IMR-90 (cell line): ENCODE measurements at regions not wholly inside any gene's neighbourhood (a gene's known extent, or its start where the extent isn't known, plus 50 kb on each side); places are given as distances from the start of the nearest gene placed in this dataset.

Experiments
- ATAC-seq: fragments of 200-7000 bp; cut with Tn5 transposase; 2 replicates; pipeline ENCODE4 v1.9.1; 2020; ENCODE audit warnings: low read depth, mild to moderate bottlenecking, moderate library complexity
- BruUV-seq: library from RNA; stranded (reverse); fragments of 400-500 nt; replicated peaks from 2 replicates; lab custom pipeline; 2021; lab: Mats Ljungman, UMichigan
- CTCF ChIA-PET: fragments of 300-600 bp; formaldehyde crosslinking; extraction: SDS; loops from one replicate; lab custom pipeline; 2021; ENCODE audit warnings: antibody characterized with exemption; lab: Yijun Ruan, JAX
- POLR2A ChIA-PET: fragments of 300-600 bp; sonication (Branson Sonifier 250); formaldehyde crosslinking; loops from one replicate; lab custom pipeline; 2022; ENCODE audit warnings: antibody characterized with exemption; ENCODE audit not compliant: unreplicated experiment; lab: Charles Lee
- DNase-seq: peaks from one replicate; pipeline ENCODE4 v3.0.0; 2013
- H2AFZ ChIP-seq: replicated peaks from 2 replicates; pipeline ENCODE3; 2013; ENCODE audit warnings: low read length, mild to moderate bottlenecking; ENCODE audit not compliant: poor library complexity
- H2AK5ac ChIP-seq: 2 replicates; pipeline ENCODE4 v1.6.1; 2013; ENCODE audit warnings: low read depth, low read length, inconsistent platforms
- H2AK9ac ChIP-seq: replicated peaks from 2 replicates; pipeline ENCODE3; 2013; ENCODE audit warnings: mild to moderate bottlenecking, low read depth, low read length, moderate library complexity; ENCODE audit not compliant: poor library complexity
- H2BK120ac ChIP-seq: 2 replicates; pipeline ENCODE4 v1.6.1; 2013; ENCODE audit warnings: low read depth, low read length, inconsistent platforms
- H2BK15ac ChIP-seq: 3 replicates; pipeline ENCODE4 v1.6.1; 2013; ENCODE audit warnings: low read depth, low read length, inconsistent platforms
- H2BK20ac ChIP-seq: 2 replicates; pipeline ENCODE4 v1.6.1; 2013; ENCODE audit warnings: low read depth, mild to moderate bottlenecking, inconsistent platforms, low read length, moderate library complexity
- H2BK5ac ChIP-seq: 2 replicates; pipeline ENCODE4 v1.6.1; 2013; ENCODE audit warnings: mild to moderate bottlenecking, low read depth, low read length, inconsistent platforms; ENCODE audit not compliant: poor library complexity, severe bottlenecking
- H3K14ac ChIP-seq: replicated peaks from 2 replicates; pipeline ENCODE4 v1.6.1; 2013; ENCODE audit warnings: low read depth, low read length, inconsistent platforms
- H3K18ac ChIP-seq: 2 replicates; pipeline ENCODE4 v1.6.1; 2013; ENCODE audit warnings: low read depth, low read length, control low read depth
- H3K23ac ChIP-seq: 2 replicates; pipeline ENCODE4 v1.6.1; 2013; ENCODE audit warnings: low read depth, low read length, inconsistent platforms
- H3K27ac ChIP-seq: 2 replicates; pipeline ENCODE4 v1.5.1; 2013; ENCODE audit warnings: mild to moderate bottlenecking, control low read depth, low read length; ENCODE audit not compliant: insufficient read depth
- H3K27me3 ChIP-seq: 2 replicates; pipeline ENCODE4 v1.6.1; 2013; ENCODE audit warnings: low read length; ENCODE audit not compliant: control insufficient read depth, insufficient read depth
- H3K36me3 ChIP-seq: 2 replicates; pipeline ENCODE4 v1.6.1; 2013; ENCODE audit warnings: low read length, mixed read lengths; ENCODE audit not compliant: control insufficient read depth, insufficient read depth
- H3K4ac ChIP-seq: 2 replicates; pipeline ENCODE4 v1.6.1; 2013; ENCODE audit warnings: low read depth, low read length, inconsistent platforms
- H3K4me1 ChIP-seq: 2 replicates; pipeline ENCODE4 v1.6.1; 2013; ENCODE audit warnings: low read length, mixed read lengths; ENCODE audit not compliant: control insufficient read depth, insufficient read depth
- H3K4me2 ChIP-seq: 2 replicates; pipeline ENCODE4 v1.6.1; 2013; ENCODE audit warnings: low read depth, mild to moderate bottlenecking, control low read depth, low read length, moderate library complexity
- H3K4me3 ChIP-seq: 2 replicates; pipeline ENCODE4 v1.5.1; 2013; ENCODE audit warnings: low read depth, mild to moderate bottlenecking, control low read depth, low read length, moderate library complexity; ENCODE audit not compliant: insufficient read depth
- H3K56ac ChIP-seq: 2 replicates; pipeline ENCODE4 v1.6.1; 2013; ENCODE audit warnings: low read length, inconsistent platforms; ENCODE audit not compliant: insufficient read depth; ENCODE audit errors: extremely low read depth
- H3K79me1 ChIP-seq, 2 experiments: 2 replicates each; pipeline ENCODE4 v1.6.1; 2013; ENCODE audit warnings: low read length in 2 of 2, inconsistent platforms in 1 of 2, low read depth in 1 of 2
- H3K9ac ChIP-seq: 2 replicates; pipeline ENCODE4 v1.6.1; 2013; ENCODE audit warnings: low read depth, low read length, control low read depth
- H3K9me1 ChIP-seq: 2 replicates; pipeline ENCODE4 v1.6.1; 2013; ENCODE audit warnings: low read length, inconsistent platforms; ENCODE audit not compliant: insufficient read depth
- H3K9me3 ChIP-seq: 2 replicates; pipeline ENCODE4 v1.6.1; 2013; ENCODE audit warnings: low read length; ENCODE audit not compliant: control insufficient read depth, insufficient read depth
- H4K20me1 ChIP-seq: 2 replicates; pipeline ENCODE4 v1.6.1; 2013; ENCODE audit warnings: low read length, inconsistent platforms; ENCODE audit not compliant: insufficient read depth
- H4K5ac ChIP-seq: 2 replicates; pipeline ENCODE4 v1.6.1; 2013; ENCODE audit warnings: mild to moderate bottlenecking, low read depth, low read length, control low read depth
- H4K8ac ChIP-seq, 2 experiments: 2 replicates each; pipeline ENCODE4 v1.6.1; 2013; ENCODE audit warnings: low read depth in 2 of 2, low read length in 2 of 2, control low read depth in 1 of 2, inconsistent platforms in 1 of 2
- H4K91ac ChIP-seq: 2 replicates; pipeline ENCODE4 v1.6.1; 2013; ENCODE audit warnings: low read depth, low read length, inconsistent platforms; ENCODE audit not compliant: insufficient read depth
- ELK1 ChIP-seq: fragments of 150-350 bp; IDR thresholded peaks from 2 replicates; pipeline ENCODE4 v1.6.1; 2016; ENCODE audit warnings: low read depth, mild to moderate bottlenecking, low read length, moderate library complexity, borderline replicate concordance
- MAFK ChIP-seq: IDR thresholded peaks from 2 replicates; pipeline ENCODE4 v1.6.1; 2012; ENCODE audit warnings: low read depth, low read length, improper control_type of control experiment
- MXI1 ChIP-seq: IDR thresholded peaks from 2 replicates; pipeline ENCODE4 v1.6.1; 2012; ENCODE audit warnings: low read depth, mild to moderate bottlenecking, low read length, moderate library complexity, borderline replicate concordance
- NFE2L2 ChIP-seq: fragments of 150-350 bp; IDR thresholded peaks from 2 replicates; pipeline ENCODE4 v1.6.1; 2016; ENCODE audit warnings: low read depth, mild to moderate bottlenecking, low read length
- RCOR1 ChIP-seq: IDR thresholded peaks from 2 replicates; pipeline ENCODE4 v1.6.1; 2012; ENCODE audit warnings: mild to moderate bottlenecking, low read length, improper control_type of control experiment; ENCODE audit not compliant: insufficient replicate concordance
- RFX5 ChIP-seq: IDR thresholded peaks from 2 replicates; pipeline ENCODE4 v1.8.0; 2012; ENCODE audit warnings: low read depth, mild to moderate bottlenecking, low read length, moderate library complexity
- dilution Hi-C: fragments of 300-500 bp; cut with HindIII; formaldehyde crosslinking; loops from one replicate; pipeline ENCODE4 v1.14.3; 2018; ENCODE audit warnings: low sequenced_read_pairs; ENCODE audit not compliant: unreplicated experiment
- in situ Hi-C: fragments of 300-500 bp; cut with MboI; formaldehyde crosslinking; loops from 3 replicates; pipeline ENCODE4 v1.14.3; 2019; ENCODE audit warnings: low sequenced_read_pairs, inconsistent platforms, mixed read lengths
- intact Hi-C: fragments of 100-400 bp; cut with micrococcal nuclease; formaldehyde crosslinking; loops from 2 replicates; pipeline ENCODE4 v1.10.0; 2022

GRCh38 chr5:44022622-44023021 is 366.6 kb downstream of the FGF10 start:
- H3K4me1 ChIP-seq: no peaks in the 10 kb centered on the region
- H3K79me1 ChIP-seq: no peaks in the 10 kb centered on the region
- intact Hi-C loops: no loop called here
- H2AFZ ChIP-seq: no peak overlapping the region
- no peak overlapping the region for H2AK9ac ChIP-seq
- TF ChIP-seq RCOR1: no peak
- no peak for TF ChIP-seq ELK1
- TF ChIP-seq RFX5: no peak
- no peak for TF ChIP-seq MAFK
- no peak for TF ChIP-seq NFE2L2
- TF ChIP-seq MXI1: no peak
- ChIA-PET POLR2A (no interaction called here), CTCF (no interaction called here)
- H2BK5ac ChIP-seq: no peak overlapping the region
- no peaks in the 10 kb centered on the region for H3K9me1 ChIP-seq
- H2BK15ac ChIP-seq: no peak overlapping the region
- H4K91ac ChIP-seq: no peak overlapping the region
- H3K14ac ChIP-seq: no peak overlapping the region
- no peak overlapping the region for H3K4me3 ChIP-seq
- no peak overlapping the region for H3K23ac ChIP-seq
- DNase-seq: no peak
- no peaks in the 10 kb centered on the region for H3K9me3 ChIP-seq
- H3K36me3 ChIP-seq: no peaks in the 10 kb centered on the region
- no peak overlapping the region for H3K18ac ChIP-seq
- no peak overlapping the region for H2BK20ac ChIP-seq
- H4K20me1 ChIP-seq: no peaks in the 10 kb centered on the region
- H4K8ac ChIP-seq: no peak overlapping the region
- no peak overlapping the region for H3K9ac ChIP-seq
- H2AK5ac ChIP-seq: no peak overlapping the region
- in situ Hi-C loops: no loop called here
- no TSS peak for BruUV-seq
- ATAC-seq: no peak
- H3K4ac ChIP-seq: no peak overlapping the region
- no peak overlapping the region for H2BK120ac ChIP-seq
- no peak overlapping the region for H3K56ac ChIP-seq
- dilution Hi-C loops: no loop called here
- H3K27ac ChIP-seq: no peak overlapping the region
- no peak overlapping the region for H3K4me2 ChIP-seq
- H3K27me3 ChIP-seq: no peaks in the 10 kb centered on the region
- H4K5ac ChIP-seq: no peak overlapping the region
